ENCODE measurements at regions not wholly inside any gene's neighbourhood (a gene's known extent, or its start where the extent isn't known, plus 50 kb on each side); places are given as distances from the start of the nearest gene placed in this dataset.
"Not testable (repeated sequence)": the region's sequence is repeated elsewhere in the genome, so short reads cannot be mapped to it uniquely, and the experiment has no call there.

- TF ChIP-seq CTCF (IDR thresholded peaks at IDR 0.05; ENCODE audit: borderline replicate concordance, extremely low read depth, insufficient read depth), result no peak
- DNase-seq (no peak), FAIRE-seq (no peak)
- H3K27me3 ChIP-seq (ENCODE audit: control insufficient read depth, insufficient read depth, low read length), result no peaks in the 10 kb centered on the region
- no peak overlapping the region for H3K9ac ChIP-seq (ENCODE audit: low read length in 3 of 3)
- H3K27ac ChIP-seq (ENCODE audit: low read depth in 2 of 2, low read length in 2 of 2), result no peak overlapping the region
- no peaks in the 10 kb centered on the region for H3K36me3 ChIP-seq (ENCODE audit: control insufficient read depth in 2 of 3, insufficient read depth in 3 of 3, low read length in 3 of 3)
- intact Hi-C loops (cut with DNase I), result no loop called here
- H3K4me3 ChIP-seq (ENCODE audit: low read length in 3 of 3), result no peak overlapping the region
- no peaks in the 10 kb centered on the region for H3K9me3 ChIP-seq (ENCODE audit: control insufficient read depth in 2 of 3, insufficient read depth in 1 of 3, low read length in 3 of 3)
- H3K4me1 ChIP-seq (ENCODE audit: control insufficient read depth in 2 of 3, insufficient read depth in 2 of 3, low read depth in 1 of 3, low read length in 3 of 3), result no peaks in the 10 kb centered on the region
Observed at GRCh38 chr18:10252494-10252893, 201.9 kb upstream of the APCDD1 start.

GRCh38 chr18:10252952-10253705 is 201.3 kb upstream of the APCDD1 start:
- intact Hi-C loops (cut with DNase I), result no loop called here
- DNase-seq, result no peak

GRCh38 chr18:10256276-10256675 is 198.2 kb upstream of the APCDD1 start:
- intact Hi-C loops (cut with DNase I); H3K9ac ChIP-seq (ENCODE audit: low read length in 3 of 3); FAIRE-seq: not testable (repeated sequence)

More at GRCh38 chr18:10252952-10253705, 201.3 kb upstream of the APCDD1 start:
- Histone ChIP-seq H3K27me3 (ENCODE audit: control insufficient read depth, insufficient read depth, low read length) (no peaks in the 10 kb centered on the region), H3K9me3 (ENCODE audit: control insufficient read depth in 2 of 3, insufficient read depth in 1 of 3, low read length in 3 of 3) (no peaks in the 10 kb centered on the region), H3K4me3 (ENCODE audit: low read length in 3 of 3) (no peak overlapping the region), H3K27ac (ENCODE audit: low read depth in 2 of 2, low read length in 2 of 2) (no peak overlapping the region), H3K4me1 (ENCODE audit: control insufficient read depth in 2 of 3, insufficient read depth in 2 of 3, low read depth in 1 of 3, low read length in 3 of 3) (no peaks in the 10 kb centered on the region), H3K36me3 (ENCODE audit: control insufficient read depth in 2 of 3, insufficient read depth in 3 of 3, low read length in 3 of 3) (no peaks in the 10 kb centered on the region), H3K9ac (ENCODE audit: low read length in 3 of 3) (no peak overlapping the region)
- no peak for TF ChIP-seq CTCF (IDR thresholded peaks at IDR 0.05; ENCODE audit: borderline replicate concordance, extremely low read depth, insufficient read depth)
- no peak for FAIRE-seq

GRCh38 chr18:10258836-10259474 is 195.5 kb upstream of the APCDD1 start:
- H3K36me3 ChIP-seq (ENCODE audit: control insufficient read depth in 2 of 3, insufficient read depth in 3 of 3, low read length in 3 of 3), result no peaks in the 10 kb centered on the region
- no peak for TF ChIP-seq CTCF (IDR thresholded peaks at IDR 0.05; ENCODE audit: borderline replicate concordance, extremely low read depth, insufficient read depth)
- H3K9me3 ChIP-seq (ENCODE audit: control insufficient read depth in 2 of 3, insufficient read depth in 1 of 3, low read length in 3 of 3), result no peaks in the 10 kb centered on the region
- H3K9ac ChIP-seq (ENCODE audit: low read length in 3 of 3), result no peak overlapping the region
- FAIRE-seq (no peak), DNase-seq (peak in 2 of 5 donors; percentile 44 to 80)
- no peaks in the 10 kb centered on the region for H3K27me3 ChIP-seq (ENCODE audit: control insufficient read depth, insufficient read depth, low read length)
- no peaks in the 10 kb centered on the region for H3K4me1 ChIP-seq (ENCODE audit: control insufficient read depth in 2 of 3, insufficient read depth in 2 of 3, low read depth in 1 of 3, low read length in 3 of 3)
- intact Hi-C loops (cut with DNase I), result no loop called here
- H3K4me3 ChIP-seq (ENCODE audit: low read length in 3 of 3), result no peak overlapping the region
- H3K27ac ChIP-seq (ENCODE audit: low read depth in 2 of 2, low read length in 2 of 2), result no peak overlapping the region

More at GRCh38 chr18:10256276-10256675, 198.2 kb upstream of the APCDD1 start:
- not testable (repeated sequence) for H3K27me3 ChIP-seq (ENCODE audit: control insufficient read depth, insufficient read depth, low read length); DNase-seq; H3K4me1 ChIP-seq (ENCODE audit: control insufficient read depth in 2 of 3, insufficient read depth in 2 of 3, low read depth in 1 of 3, low read length in 3 of 3); H3K9me3 ChIP-seq (ENCODE audit: control insufficient read depth in 2 of 3, insufficient read depth in 1 of 3, low read length in 3 of 3); H3K27ac ChIP-seq (ENCODE audit: low read depth in 2 of 2, low read length in 2 of 2); H3K4me3 ChIP-seq (ENCODE audit: low read length in 3 of 3); H3K36me3 ChIP-seq (ENCODE audit: control insufficient read depth in 2 of 3, insufficient read depth in 3 of 3, low read length in 3 of 3)

All from kidney (tissue), 13 donors.